HG02973 (cell line): ENCODE measurements at regions not wholly inside any gene's neighbourhood (a gene's known extent, or its start where the extent isn't known, plus 50 kb on each side); places are given as distances from the start of the nearest gene placed in this dataset.
A peak's percentile ranks its signal among the peaks of the same experiment; 100 is the strongest.

Experiments used
- ATAC-seq: cut with Tn5 transposase; IDR thresholded peaks from one replicate; pipeline ENCODE4 v1.9.1; 2021; ENCODE audit warnings: moderate library complexity; ENCODE audit not compliant: unreplicated experiment

GRCh38 chr11:82676483-82677094 is 57.1 kb downstream of the FAM181B start:
- no peak for ATAC-seq

GRCh38 chr11:82675838-82676237 is 57.8 kb downstream of the FAM181B start:
- no peak for ATAC-seq

DNA sequence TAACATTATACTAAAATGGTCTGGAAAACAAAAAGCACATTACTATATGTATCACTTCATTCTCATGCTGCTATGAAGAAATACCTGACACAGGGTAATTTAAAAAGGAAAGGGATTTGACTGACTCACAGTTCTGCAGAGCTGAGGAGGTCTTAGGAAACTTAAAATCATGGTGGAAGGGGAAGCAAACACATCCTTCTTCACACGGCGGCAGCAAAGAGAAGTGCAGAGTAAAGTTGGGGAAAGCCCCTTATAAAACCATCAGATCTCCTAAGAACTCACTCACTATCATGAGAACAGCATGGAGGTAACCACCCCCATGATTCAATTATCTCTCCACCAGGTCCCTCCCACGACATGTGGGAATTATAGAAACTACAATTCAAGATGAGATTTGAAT is 60.0 kb downstream of the FAM181B start:
- ATAC-seq, result no peak

GRCh38 chr11:82671451-82671850 is 62.2 kb downstream of the FAM181B start:
- ATAC-seq, result no peak

DNA sequence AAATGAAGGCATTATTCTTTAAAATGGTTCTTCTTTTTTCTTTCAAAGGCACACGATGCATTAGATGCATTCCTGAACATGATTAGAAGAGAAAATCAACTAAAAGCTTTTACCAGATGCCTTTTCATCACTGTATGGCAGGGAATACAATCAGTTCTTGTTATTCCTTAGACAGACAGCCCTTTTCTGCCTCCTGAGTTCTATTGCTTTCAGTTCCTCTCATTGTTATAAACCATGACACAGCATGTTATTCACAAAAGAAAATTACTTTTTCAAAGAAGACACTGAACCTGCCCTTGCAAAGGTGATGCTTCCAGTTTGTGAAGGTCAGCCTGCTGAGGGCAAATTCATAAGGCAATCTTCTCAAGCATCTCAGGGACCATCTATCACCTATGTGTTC is 70.1 kb downstream of the FAM181B start:
- no peak for ATAC-seq

DNA sequence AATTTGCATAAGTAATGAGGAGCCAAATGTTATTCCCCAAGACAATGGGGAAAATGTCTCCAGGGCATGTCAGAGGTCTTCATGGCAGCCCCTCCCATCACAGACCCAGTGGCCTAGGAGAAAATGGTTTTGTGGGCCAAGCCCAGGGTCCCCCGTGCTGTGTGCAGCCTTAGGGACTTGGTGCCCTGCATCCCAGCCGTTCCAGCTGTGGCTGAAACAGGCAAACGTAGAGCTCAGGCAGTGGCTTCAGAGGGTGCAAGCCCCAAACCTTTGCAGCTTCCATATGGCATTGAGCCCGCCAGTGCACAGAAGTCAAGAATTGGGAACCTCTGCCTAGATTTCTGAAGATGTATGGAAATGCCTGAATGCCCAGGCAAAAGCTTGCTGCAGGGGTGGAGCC is 79.9 kb downstream of the FAM181B start:
- no peak for ATAC-seq

GRCh38 chr11:82639251-82639650 is 94.4 kb downstream of the FAM181B start:
- no peak for ATAC-seq

DNA sequence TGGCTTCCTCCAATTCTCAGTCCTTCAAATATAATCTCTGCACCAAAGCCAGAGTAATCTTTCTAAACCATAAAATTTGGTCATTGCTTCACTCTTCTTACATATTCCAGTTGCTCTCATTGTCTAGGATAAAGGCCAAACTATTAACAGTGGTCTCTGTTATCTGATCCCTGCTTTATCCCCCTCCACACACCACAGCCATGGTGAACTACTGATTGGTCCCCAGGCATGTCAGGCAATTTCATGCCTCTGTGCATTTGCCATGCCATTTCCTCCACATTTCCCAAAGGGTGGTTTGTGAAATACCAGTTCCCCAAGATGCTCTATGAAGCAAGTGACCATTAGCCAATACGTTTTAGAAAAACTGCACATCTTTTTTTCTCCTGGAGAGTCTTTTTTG is 97.0 kb downstream of the FAM181B start:
- ATAC-seq, result no peak

- ATAC-seq, result no peak
Observed at GRCh38 chr11:82634091-82634490, 99.6 kb downstream of the FAM181B start.

GRCh38 chr11:82631722-82632630 is 101.7 kb downstream of the FAM181B start:
- peak; percentile 89 for ATAC-seq

GRCh38 chr11:82610671-82611070 is 123.0 kb downstream of the FAM181B start:
- no peak for ATAC-seq

DNA sequence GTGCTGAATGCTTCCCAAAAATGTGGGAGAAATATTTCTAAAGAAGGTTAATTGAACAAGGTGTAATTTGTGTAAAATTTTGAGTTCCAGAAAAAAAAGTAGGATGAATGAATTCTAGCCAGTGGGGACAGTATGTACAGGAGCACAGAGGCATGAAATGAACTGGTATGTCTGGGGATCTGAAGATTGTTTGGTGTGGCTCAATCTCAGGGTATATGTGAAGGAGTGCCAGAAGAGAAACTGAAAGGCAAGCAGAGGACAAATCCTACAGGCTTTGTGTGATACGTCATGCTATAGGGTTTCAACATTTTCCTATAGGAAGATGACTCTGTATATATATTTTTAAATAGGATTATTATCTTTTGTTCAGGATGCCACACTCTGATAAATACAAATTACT is 126.9 kb downstream of the FAM181B start:
- no peak for ATAC-seq

GRCh38 chr11:82601711-82602110 is 132.0 kb downstream of the FAM181B start:
- ATAC-seq, result no peak

- ATAC-seq, result no peak
Observed at GRCh38 chr11:82599836-82600235, 133.8 kb downstream of the FAM181B start.

- no peak for ATAC-seq
Observed at GRCh38 chr11:82586581-82586980, 147.1 kb downstream of the FAM181B start.

DNA sequence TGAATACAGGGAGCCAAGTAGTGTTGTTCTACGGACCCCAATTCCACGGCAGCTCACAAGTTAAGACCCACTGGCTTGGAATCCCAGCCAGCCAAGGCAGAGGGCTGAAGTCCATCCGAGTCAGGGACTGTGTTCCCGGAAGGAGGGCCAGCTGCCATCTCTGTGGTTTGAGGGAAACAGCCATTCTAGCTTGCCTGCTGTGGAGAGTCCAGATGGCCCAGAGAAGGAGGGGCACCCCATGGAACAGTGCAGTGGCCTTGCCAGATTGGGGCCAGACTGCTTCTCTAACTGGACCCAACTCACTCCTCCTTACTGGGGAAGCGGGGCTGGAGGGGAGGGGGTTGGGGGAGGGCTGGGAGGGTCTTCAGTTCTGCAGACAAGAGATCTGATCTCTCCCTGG is 156.4 kb downstream of the FAM181B start:
- no peak for ATAC-seq

DNA sequence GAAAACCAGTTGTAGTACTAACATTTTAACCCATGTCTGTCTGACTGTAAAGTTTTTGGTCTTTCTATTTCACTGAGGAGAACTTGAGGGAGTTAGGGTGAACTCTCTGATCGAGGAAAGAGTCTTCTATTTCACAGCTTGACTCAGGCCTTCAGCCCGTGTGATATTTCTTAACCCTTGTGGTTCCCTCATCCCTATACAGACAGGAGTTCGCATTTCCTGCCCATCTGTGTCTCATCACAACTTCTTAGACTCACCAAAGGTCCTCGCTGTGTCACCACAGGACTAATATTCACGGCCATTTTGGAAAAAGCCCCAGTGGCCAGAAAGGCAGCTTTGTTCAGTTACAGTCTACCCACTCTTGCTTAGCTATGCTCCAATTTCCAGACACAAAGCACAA is 172.8 kb downstream of the FAM181B start:
- no peak for ATAC-seq

GRCh38 chr11:82559609-82560008 is 174.1 kb downstream of the FAM181B start:
- no peak for ATAC-seq

- ATAC-seq, result peak; percentile 93
Observed at GRCh38 chr11:82557274-82557673, 176.4 kb downstream of the FAM181B start.

DNA sequence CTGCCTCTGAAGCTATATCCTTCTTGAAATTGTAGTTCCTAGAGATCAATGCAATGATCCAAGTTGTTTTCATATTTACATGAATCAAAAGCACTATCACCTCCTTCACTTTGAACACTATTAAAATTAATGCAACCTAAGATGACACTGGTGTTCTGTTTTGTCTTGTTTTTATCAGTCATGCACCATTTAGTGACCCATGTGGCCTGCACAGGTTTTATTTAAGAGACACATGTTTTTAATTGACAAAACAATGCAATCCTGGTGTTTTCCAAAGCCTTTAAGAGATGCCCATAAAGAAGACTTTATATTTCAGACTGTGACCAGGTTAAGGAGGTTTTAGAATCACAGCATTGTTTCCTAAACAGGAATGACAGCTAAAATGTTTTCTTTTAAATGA is 177.5 kb downstream of the FAM181B start:
- ATAC-seq, result no peak

DNA sequence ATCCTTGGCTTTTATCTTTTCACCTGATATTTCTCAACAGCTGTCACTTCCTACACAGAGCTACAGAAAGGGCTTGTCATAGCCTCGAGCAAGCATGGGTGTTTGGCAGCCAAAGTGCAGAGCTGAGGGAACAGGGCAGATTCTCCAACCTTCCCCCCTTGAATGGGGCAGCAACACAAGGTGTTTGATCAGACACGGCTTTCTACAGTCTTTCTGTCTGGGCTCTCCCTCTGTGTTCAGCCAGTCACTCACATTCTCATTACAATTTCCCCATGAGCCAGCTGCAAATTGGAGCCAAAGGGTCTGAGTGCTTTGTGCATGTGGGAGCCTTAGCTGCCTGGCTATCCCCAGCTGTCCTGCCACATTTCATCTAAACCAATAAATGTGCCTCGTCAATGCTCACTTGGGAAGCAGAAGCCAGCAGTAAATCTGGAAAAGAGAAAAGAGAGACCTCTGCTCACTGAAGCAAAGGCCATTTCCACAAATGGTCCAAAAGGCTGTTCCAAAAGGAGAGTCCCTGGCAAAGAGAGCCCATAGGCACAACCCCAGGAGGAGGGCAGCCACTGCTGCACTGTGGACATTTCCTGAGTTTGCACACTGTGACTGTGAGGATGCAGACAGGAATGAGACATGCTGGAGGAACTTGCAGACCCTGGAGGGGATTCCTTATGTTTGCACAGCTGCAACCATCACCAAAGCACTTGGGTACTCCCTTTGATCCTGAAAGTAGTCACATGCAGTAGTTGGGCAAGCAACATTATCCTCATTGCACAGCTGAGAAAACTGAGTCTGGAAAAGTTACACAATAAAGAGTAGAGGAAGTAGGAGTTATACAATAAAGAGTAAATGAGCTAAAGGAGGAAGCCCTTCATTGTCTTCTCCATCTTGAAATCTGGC is 186.8 kb downstream of the FAM181B start:
- ATAC-seq, result no peak
